Heart left ventricle (tissue), 16 donors: ENCODE measurements at regions not wholly inside any gene's neighbourhood (a gene's known extent, or its start where the extent isn't known, plus 50 kb on each side); places are given as distances from the start of the nearest gene placed in this dataset.

Experiments
- ATAC-seq, 4 donors: fragments of 200-7000 bp; cut with Tn5 transposase; one replicate each; pipeline ENCODE4 v1.9.1; 2020 to 2022; ENCODE audit warnings: moderate library complexity in 4 of 4, mild to moderate bottlenecking in 3 of 4, moderate number of reproducible peaks in 1 of 4
- DNase-seq, 5 donors: peaks; one replicate each; pipeline ENCODE4 v3.0.0-alpha.2; 2020
- H3K27ac ChIP-seq, 12 donors: fragments of 200-600 bp; sonication (generic) in 4 of 12; one replicate each; pipeline versions ENCODE4 v1.5.0 to v1.8.0; 2016 to 2022; ENCODE audit warnings: mild to moderate bottlenecking in 2 of 12
- H3K27me3 ChIP-seq, 9 donors: fragments of 200-600 bp; sonication (generic) in 2 of 9; one replicate each; pipeline versions ENCODE4 v1.5.1 to v1.8.0; 2016 to 2022; ENCODE audit warnings: mild to moderate bottlenecking in 3 of 9
- H3K36me3 ChIP-seq, 9 donors: fragments of 200-600 bp; sonication (generic) in 2 of 9; one replicate each; pipeline versions ENCODE4 v1.5.0 to v1.8.0; 2018 to 2022; ENCODE audit warnings: mild to moderate bottlenecking in 2 of 9
- H3K4me1 ChIP-seq, 12 donors: fragments of 200-600 bp; sonication (generic) in 4 of 12; one replicate each; pipeline versions ENCODE4 v1.5.0 to v1.8.0; 2016 to 2022; ENCODE audit warnings: mild to moderate bottlenecking in 3 of 12
- H3K4me3 ChIP-seq, 12 donors: fragments of 200-600 bp; sonication (generic) in 4 of 12; one replicate each; pipeline versions ENCODE4 v1.5.0 to v1.8.0; 2017 to 2022; ENCODE audit warnings: mild to moderate bottlenecking in 9 of 12, moderate library complexity in 4 of 12
- H3K9me3 ChIP-seq, 12 donors: fragments of 200-600 bp; sonication (generic) in 4 of 12; one replicate each; pipeline versions ENCODE4 v1.5.0 to v1.8.0; 2016 to 2022; ENCODE audit warnings: mild to moderate bottlenecking in 1 of 12
- POLR2A ChIP-seq, 2 donors: fragments of 450-650 bp; IDR thresholded peaks; one replicate each; pipeline ENCODE4 v1.6.1; 2017; ENCODE audit warnings: antibody characterized with exemption in 2 of 2, mild to moderate bottlenecking in 2 of 2, moderate library complexity in 2 of 2
- WGBS, 4 donors: extraction: QIAGEN DNeasy Blood & Tissue Kit in 2 of 4; methylation state at CpG; one replicate each; pipeline versions ENCODE4 v1.1.5 to v1.1.7; 2013 to 2018; 5-methylcytosine and 5-hydroxymethylcytosine counted together
- intact Hi-C, 10 donors: fragments of 100-400 bp; cut with DNase I; formaldehyde crosslinking; loops; one replicate each; pipeline versions ENCODE4 v1.11.1 to v1.14.2; 2022
- TF ChIP-seq, protein P1 (sequence below), 12 donors: fragments of 200-600 bp; sonication (generic) in 4 of 12; IDR thresholded peaks; one replicate each; pipeline versions ENCODE4 v1.5.0 to v1.8.0; 2018 to 2022; ENCODE audit warnings: antibody characterized with exemption in 12 of 12, mild to moderate bottlenecking in 5 of 12
- donor health status: ischemic (EF 13 %, LVEDD 7.1; RV severe dilation, severe dysfunction).
- donor health status: healthy with polysubstance abuse.
- donor health status: DM: no; HTN: yes; CAD: no.
- donor health status: DM: no; HTN: no; CAD: no.
- donor health status: ischemic (EF 25% LVEDD 6.9; RV normal size, moderate dysfunction).
- donor health status: ischemic (EF 25% LVEDD 5.7; RV mildly dilated, moderate dysfunction).
- donor health status: healthy.
- donor health status: DM: yes; HTN: yes; CAD: no.
- donor health status: ischemic (EF 35%, LVEDD 5.7; RV mildly dilated, moderate dysfunction).
- donor health status: nonischemic (EF 11% LVEDD 7.7; RV severe dilation, severe dysfunction).
- donor health status: DM: yes; HTN: yes; CAD: no.
- donor health status: PGD.
- donor health status: ischemic (EF 29% LVEDD 5.4; RV normal size, mild dysfunction).
- donor health status: nonischemic (EF 23%, LVEDD 6.1; RV moderate dilation, normal function).

GRCh38 chr3:159795042-159795441 is 193.6 kb upstream of the IL12A start:
- Histone ChIP-seq H3K27ac (peak overlapping the region; percentile 6 to 87 (median 62)), H3K4me3 (no peak overlapping the region), H3K9me3 (no peaks in the 10 kb centered on the region), H3K4me1 (peaks cover 5 to 83% (median 44%) of the 10 kb centered on the region in 12 donors), H3K36me3 (no peaks in the 10 kb centered on the region), H3K27me3 (no peaks in the 10 kb centered on the region)
- peak; percentile 53 to 86 (median 80) for ATAC-seq
- no peak for TF ChIP-seq POLR2A (IDR thresholded peaks at IDR 0.05)
- TF ChIP-seq, protein P1, sequence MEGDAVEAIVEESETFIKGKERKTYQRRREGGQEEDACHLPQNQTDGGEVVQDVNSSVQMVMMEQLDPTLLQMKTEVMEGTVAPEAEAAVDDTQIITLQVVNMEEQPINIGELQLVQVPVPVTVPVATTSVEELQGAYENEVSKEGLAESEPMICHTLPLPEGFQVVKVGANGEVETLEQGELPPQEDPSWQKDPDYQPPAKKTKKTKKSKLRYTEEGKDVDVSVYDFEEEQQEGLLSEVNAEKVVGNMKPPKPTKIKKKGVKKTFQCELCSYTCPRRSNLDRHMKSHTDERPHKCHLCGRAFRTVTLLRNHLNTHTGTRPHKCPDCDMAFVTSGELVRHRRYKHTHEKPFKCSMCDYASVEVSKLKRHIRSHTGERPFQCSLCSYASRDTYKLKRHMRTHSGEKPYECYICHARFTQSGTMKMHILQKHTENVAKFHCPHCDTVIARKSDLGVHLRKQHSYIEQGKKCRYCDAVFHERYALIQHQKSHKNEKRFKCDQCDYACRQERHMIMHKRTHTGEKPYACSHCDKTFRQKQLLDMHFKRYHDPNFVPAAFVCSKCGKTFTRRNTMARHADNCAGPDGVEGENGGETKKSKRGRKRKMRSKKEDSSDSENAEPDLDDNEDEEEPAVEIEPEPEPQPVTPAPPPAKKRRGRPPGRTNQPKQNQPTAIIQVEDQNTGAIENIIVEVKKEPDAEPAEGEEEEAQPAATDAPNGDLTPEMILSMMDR (IDR thresholded peaks at IDR 0.05), result no peak
- intact Hi-C loops, result loop anchor here in 2 of 10 donors (2.0 to 5.0 kb wide), 2 partner anchors 30 to 33 kb away; no protein-coding TSS in a partner anchor
- DNase-seq, result peak in 2 of 5 donors; percentile 38 to 43
- 51 to 63% (median 54%) methylated on average over 5 of the region's 5 CpGs for WGBS, 4 donors

DNA sequence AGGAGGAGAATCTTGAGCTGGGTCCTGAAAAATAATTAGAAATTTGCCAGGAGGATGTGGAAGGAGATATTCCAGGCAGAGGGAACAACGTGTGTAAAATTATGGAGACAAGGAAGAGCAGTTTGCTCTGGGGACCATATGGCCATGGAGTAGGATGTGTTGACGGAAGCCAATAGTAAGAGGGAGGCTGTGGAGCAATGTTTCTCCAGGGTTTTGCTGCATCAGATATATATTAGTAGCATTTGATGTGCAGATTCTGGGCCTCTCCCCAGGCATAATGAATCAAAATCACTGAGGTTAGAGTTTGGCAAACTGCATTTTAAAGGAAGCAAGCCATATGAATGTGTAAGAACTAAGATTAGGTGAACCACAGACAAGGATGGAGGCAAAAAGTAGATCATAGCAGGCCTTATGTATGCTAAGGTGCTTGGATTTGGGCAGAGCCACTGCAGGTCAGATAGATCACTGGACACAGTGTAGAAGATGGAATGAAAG is 192.9 kb upstream of the IL12A start:
- ATAC-seq (peak in 1 of 4 donors; percentile 5), DNase-seq (no peak)
- intact Hi-C loops, result loop anchor here in 2 of 10 donors (2.0 to 5.0 kb wide), 2 partner anchors 31 to 33 kb away; no protein-coding TSS in a partner anchor
- Histone ChIP-seq H3K36me3 (no peaks in the 10 kb centered on the region), H3K27ac (peak overlapping the region in 10 of 12 donors; percentile 22 to 87 (median 68)), H3K4me3 (no peak overlapping the region), H3K9me3 (no peaks in the 10 kb centered on the region), H3K27me3 (no peaks in the 10 kb centered on the region), H3K4me1 (peaks cover 5 to 88% (median 51%) of the 10 kb centered on the region in 12 donors)
- 80 to 84% (median 81%) methylated on average over 2 of the region's 2 CpGs for WGBS, 4 donors
- no peak for TF ChIP-seq POLR2A (IDR thresholded peaks at IDR 0.05)
- TF ChIP-seq, protein P1 (IDR thresholded peaks at IDR 0.05), result no peak

GRCh38 chr3:159796226-159796625 is 192.4 kb upstream of the IL12A start:
- intact Hi-C loops, result loop anchor here in 1 of 10 donors (5.0 kb wide), 1 partner anchor 34 kb away; no protein-coding TSS in a partner anchor
- DNase-seq (no peak), ATAC-seq (peak in 2 of 4 donors; percentile 16 to 36)
- no peaks in the 10 kb centered on the region for H3K9me3 ChIP-seq
- H3K27ac ChIP-seq, result peak overlapping the region in 11 of 12 donors; percentile 18 to 87 (median 64)
- H3K27me3 ChIP-seq, result no peaks in the 10 kb centered on the region
- H3K36me3 ChIP-seq, result no peaks in the 10 kb centered on the region
- WGBS, 4 donors, result 48 to 65% (median 62%) methylated on average over 5 of the region's 5 CpGs
- no peak overlapping the region for H3K4me3 ChIP-seq
- peaks cover 5 to 88% (median 52%) of the 10 kb centered on the region in 12 donors for H3K4me1 ChIP-seq
- no peak for TF ChIP-seq POLR2A (IDR thresholded peaks at IDR 0.05)
- TF ChIP-seq, protein P1 (IDR thresholded peaks at IDR 0.05), result no peak

GRCh38 chr3:159796744-159797143 is 191.9 kb upstream of the IL12A start:
- intact Hi-C loops, result loop anchor here in 1 of 10 donors (5.0 kb wide), 1 partner anchor 34 kb away; no protein-coding TSS in a partner anchor
- peak in 3 of 4 donors; percentile 31 to 64 (median 63) for ATAC-seq
- WGBS, 4 donors, result 23 to 48% (median 32%) methylated on average over 1 of the region's 1 CpG

More at GRCh38 chr3:159796744-159797143, 191.9 kb upstream of the IL12A start:
- peak overlapping the region in 10 of 12 donors; percentile 18 to 87 (median 68) for H3K27ac ChIP-seq
- no peaks in the 10 kb centered on the region for H3K9me3 ChIP-seq
- H3K27me3 ChIP-seq, result no peaks in the 10 kb centered on the region
- DNase-seq, result no peak
- no peaks in the 10 kb centered on the region for H3K36me3 ChIP-seq
- peaks cover 5 to 90% (median 52%) of the 10 kb centered on the region in 12 donors for H3K4me1 ChIP-seq
- TF ChIP-seq, protein P1 (IDR thresholded peaks at IDR 0.05), result no peak
- TF ChIP-seq POLR2A (IDR thresholded peaks at IDR 0.05), result no peak
- no peak overlapping the region for H3K4me3 ChIP-seq
